Common myeloid progenitor, CD34-positive (primary cell): ENCODE measurements at regions not wholly inside any gene's neighbourhood (a gene's known extent, or its start where the extent isn't known, plus 50 kb on each side); places are given as distances from the start of the nearest gene placed in this dataset.

Source experiments
- CTCF ChIA-PET: fragments of 350-600 bp; sonication (Branson Sonifier 250); formaldehyde crosslinking; loops from one replicate; lab custom pipeline; 2021; ENCODE audit warnings: antibody characterized with exemption; lab: Charles Lee
- POLR2A ChIA-PET: fragments of 350-600 bp; sonication (Branson Sonifier 250); formaldehyde crosslinking; loops from one replicate; lab custom pipeline; 2021; ENCODE audit warnings: antibody characterized with exemption; lab: Charles Lee
- DNase-seq, 3 donors: peaks; one replicate each; pipeline versions ENCODE4 v3.0.0 to v3.0.0-alpha.2; 2013
- H3K27ac ChIP-seq, 2 experiments: 1 replicate in 1 of 2; 2 replicates in 1 of 2; pipeline ENCODE4 v1.7.0; 2013; ENCODE audit warnings: inconsistent platforms in 2 of 2, low read length in 2 of 2, mild to moderate bottlenecking in 2 of 2, low read depth in 1 of 2, moderate library complexity in 1 of 2; ENCODE audit not compliant: severe bottlenecking in 2 of 2, insufficient read depth in 1 of 2, poor library complexity in 1 of 2
- H3K27me3 ChIP-seq, 5 experiments: replicated peaks in 2 of 5; 1 replicate in 3 of 5; 2 replicates in 2 of 5; pipeline versions ENCODE4 v1.6.1 to v1.7.0; 2013; ENCODE audit warnings: low read length in 4 of 5, mild to moderate bottlenecking in 2 of 5, moderate library complexity in 2 of 5, inconsistent platforms in 1 of 5; ENCODE audit not compliant: insufficient read depth in 5 of 5, control insufficient read depth in 4 of 5
- H3K36me3 ChIP-seq, 4 experiments: 1 replicate in 2 of 4; 2 replicates in 2 of 4; pipeline versions ENCODE4 v1.6.1 to v1.7.0; 2013; ENCODE audit warnings: low read length in 3 of 4, control low read depth in 1 of 4, mild to moderate bottlenecking in 1 of 4; ENCODE audit not compliant: control insufficient read depth in 4 of 4, insufficient read depth in 4 of 4
- H3K4me1 ChIP-seq, 4 experiments: 1 replicate in 3 of 4; 2 replicates in 1 of 4; pipeline versions ENCODE4 v1.6.1 to v1.7.1; 2013; ENCODE audit warnings: low read length in 3 of 4, mild to moderate bottlenecking in 3 of 4, control low read depth in 1 of 4, inconsistent platforms in 1 of 4, moderate library complexity in 1 of 4; ENCODE audit not compliant: control insufficient read depth in 4 of 4, insufficient read depth in 4 of 4; ENCODE audit errors: control extremely low read depth in 1 of 4
- H3K4me3 ChIP-seq, 7 experiments: 1 replicate in 4 of 7; 2 replicates in 3 of 7; pipeline versions ENCODE4 v1.5.1 to v1.7.0; 2013; ENCODE audit warnings: mild to moderate bottlenecking in 7 of 7, low read length in 6 of 7, moderate library complexity in 6 of 7, inconsistent platforms in 2 of 7, low read depth in 2 of 7, control low read depth in 1 of 7; ENCODE audit not compliant: insufficient read depth in 4 of 7, control insufficient read depth in 1 of 7; ENCODE audit errors: extremely low read depth in 1 of 7
- H3K9me3 ChIP-seq, 5 experiments: 1 replicate in 4 of 5; 2 replicates in 1 of 5; pipeline versions ENCODE4 v1.6.1 to v1.7.1; 2013; ENCODE audit warnings: low read length in 4 of 5, mild to moderate bottlenecking in 2 of 5, inconsistent platforms in 1 of 5, low read depth in 1 of 5, moderate library complexity in 1 of 5; ENCODE audit not compliant: control insufficient read depth in 4 of 5, insufficient read depth in 2 of 5; ENCODE audit errors: control extremely low read depth in 1 of 5
- WGBS: methylation state at CpG from one replicate; pipeline ENCODE4 v1.1.5; 2013; ENCODE audit not compliant: insufficient coverage; 5-methylcytosine and 5-hydroxymethylcytosine counted together

DNA sequence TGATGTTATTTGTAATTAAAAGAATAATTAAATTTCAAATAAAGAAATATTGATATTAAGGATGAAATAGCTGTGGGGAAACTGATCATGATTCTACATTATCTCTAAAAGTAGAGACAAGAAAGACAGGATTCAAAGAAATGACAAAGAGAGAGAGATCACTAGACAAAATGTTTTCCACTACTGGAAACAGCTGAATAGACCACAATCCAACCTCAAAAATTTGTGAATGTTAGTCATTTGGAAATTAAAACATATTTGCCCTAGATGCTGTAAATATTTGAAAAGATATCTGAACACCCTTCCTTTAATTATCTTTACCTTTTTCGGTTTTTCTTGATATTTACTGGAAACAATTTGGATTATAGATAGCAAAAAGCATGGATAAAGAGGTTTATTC lies 414.9 kb downstream of the CENPC start:
- DNase-seq: no peak
- Histone ChIP-seq H3K9me3 (no peaks in the 10 kb centered on the region), H3K4me3 (no peak overlapping the region), H3K4me1 (no peaks in the 10 kb centered on the region), H3K27me3 (no peaks in the 10 kb centered on the region), H3K36me3 (no peaks in the 10 kb centered on the region), H3K27ac (no peak overlapping the region)
- ChIA-PET POLR2A (no interaction called here), CTCF (interaction anchor here (1.0 kb wide), 1 partner anchor 23 kb away, joined by 4 read pairs; no protein-coding TSS in a partner anchor)
- no CpG with 5 or more reads among the region's 1 CpG for WGBS

GRCh38 chr4:67126570-67126969 lies 418.7 kb downstream of the CENPC start:
- no peak overlapping the region for H3K27ac ChIP-seq
- ChIA-PET CTCF (no interaction called here), POLR2A (no interaction called here)
- no peaks in the 10 kb centered on the region for H3K9me3 ChIP-seq
- WGBS: 50% methylated on average over 1 of the region's 4 CpGs
- H3K36me3 ChIP-seq: no peaks in the 10 kb centered on the region
- H3K4me1 ChIP-seq: no peaks in the 10 kb centered on the region
- H3K27me3 ChIP-seq: no peaks in the 10 kb centered on the region
- no peak overlapping the region for H3K4me3 ChIP-seq
- no peak for DNase-seq

DNA sequence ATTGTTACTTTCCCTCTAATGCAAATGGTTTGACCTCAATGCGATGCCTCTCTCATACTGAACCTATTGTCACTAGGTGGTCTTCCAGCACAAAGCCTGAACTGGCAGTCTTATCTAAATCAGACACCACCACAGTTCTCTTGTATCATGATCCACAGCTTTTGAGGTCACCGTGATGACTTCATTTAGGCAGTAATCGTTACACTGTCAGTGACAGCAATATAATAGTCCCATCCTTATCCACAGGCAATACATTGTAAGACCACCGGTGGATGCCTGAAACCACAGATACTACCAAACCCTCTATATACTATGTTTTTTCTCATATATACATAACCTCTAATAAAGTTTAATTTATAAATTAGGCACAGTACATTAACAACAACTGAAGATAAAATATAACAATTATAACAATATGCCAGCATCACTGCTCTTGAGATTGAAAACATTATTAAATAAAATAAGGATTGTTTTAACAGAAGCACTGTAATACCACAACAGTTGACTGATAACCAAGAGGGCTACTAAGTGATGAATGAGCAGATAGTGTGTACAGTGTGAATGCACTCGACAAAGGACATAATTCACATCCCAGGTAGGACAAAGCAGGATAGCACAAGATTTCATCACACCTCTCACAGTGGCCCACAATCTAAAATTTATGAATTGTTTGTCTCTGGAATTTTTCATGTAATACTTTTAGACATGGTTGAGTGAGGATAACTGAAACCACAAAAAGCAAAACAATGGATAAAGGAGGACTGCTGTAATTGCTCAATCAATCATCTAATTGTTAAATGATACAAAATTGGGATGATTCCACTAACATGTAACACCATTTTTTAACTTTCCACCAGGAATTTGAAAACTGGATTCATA lies 419.4 kb downstream of the CENPC start:
- no peaks in the 10 kb centered on the region for H3K9me3 ChIP-seq
- H3K36me3 ChIP-seq: no peaks in the 10 kb centered on the region
- ChIA-PET CTCF (no interaction called here), POLR2A (no interaction called here)
- WGBS: 82% methylated on average over 3 of the region's 5 CpGs
- DNase-seq: no peak
- H3K27ac ChIP-seq: no peak overlapping the region
- no peaks in the 10 kb centered on the region for H3K4me1 ChIP-seq
- no peak overlapping the region for H3K4me3 ChIP-seq
- H3K27me3 ChIP-seq: no peaks in the 10 kb centered on the region

GRCh38 chr4:67124716-67125115 lies 420.6 kb downstream of the CENPC start:
- Histone ChIP-seq H3K9me3 (no peaks in the 10 kb centered on the region), H3K36me3 (no peaks in the 10 kb centered on the region), H3K27me3 (no peaks in the 10 kb centered on the region), H3K4me3 (no peak overlapping the region), H3K4me1 (no peaks in the 10 kb centered on the region), H3K27ac (no peak overlapping the region)
- no peak for DNase-seq
- ChIA-PET CTCF (interaction anchor here (1.0 kb wide), 1 partner anchor 207 kb away, joined by 3 read pairs; no protein-coding TSS in a partner anchor), POLR2A (no interaction called here)
- WGBS: 100% methylated on average over 2 of the region's 4 CpGs

- no peaks in the 10 kb centered on the region for H3K27me3 ChIP-seq
- no peak overlapping the region for H3K4me3 ChIP-seq
- CTCF ChIA-PET: interaction anchor here (0.8 kb wide), 1 partner anchor 18 kb away, joined by 4 read pairs; no protein-coding TSS in a partner anchor
- H3K27ac ChIP-seq: no peak overlapping the region
- POLR2A ChIA-PET: no interaction called here
- peak; percentile 3 to 17 (median 4) for DNase-seq
- H3K36me3 ChIP-seq: no peaks in the 10 kb centered on the region
- H3K4me1 ChIP-seq: no peaks in the 10 kb centered on the region
- H3K9me3 ChIP-seq: peaks cover 0 to 2% (median 0%) of the 10 kb centered on the region in 5 experiments
- WGBS: 15% methylated on average over 2 of the region's 3 CpGs
Observed at GRCh38 chr4:67122029-67122428, 423.3 kb downstream of the CENPC start.

- H3K4me1 ChIP-seq: no peaks in the 10 kb centered on the region
- H3K4me3 ChIP-seq: no peak overlapping the region
- no peak overlapping the region for H3K27ac ChIP-seq
- ChIA-PET POLR2A (no interaction called here), CTCF (interaction anchor here (0.6 kb wide), 1 partner anchor 281 kb away, joined by 3 read pairs; no protein-coding TSS in a partner anchor)
- no peaks in the 10 kb centered on the region for H3K36me3 ChIP-seq
- DNase-seq: no peak
- H3K27me3 ChIP-seq: no peaks in the 10 kb centered on the region
- WGBS: 100% methylated on average over 1 of the region's 1 CpG
- H3K9me3 ChIP-seq: peaks cover 0 to 2% (median 0%) of the 10 kb centered on the region in 5 experiments
Observed at GRCh38 chr4:67120369-67120768, 424.9 kb downstream of the CENPC start.

DNA sequence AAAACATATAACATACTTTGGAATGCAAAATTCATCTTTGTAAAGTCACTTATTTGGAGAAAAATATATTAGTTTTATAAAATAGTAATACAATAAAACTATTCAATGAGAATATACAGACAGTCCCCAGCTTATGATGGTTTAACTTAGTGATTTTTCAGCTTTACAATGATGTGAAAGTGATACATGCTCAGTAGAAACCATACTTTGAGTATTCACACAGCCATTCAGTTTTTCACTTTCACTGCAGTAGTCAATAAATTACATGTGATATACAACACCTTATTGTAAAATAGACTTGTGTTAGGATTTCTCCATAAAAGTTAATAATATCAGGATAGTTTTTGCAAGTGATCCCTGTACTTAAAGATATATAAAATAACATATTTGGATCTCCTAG lies 436.0 kb downstream of the CENPC start:
- no peak overlapping the region for H3K4me3 ChIP-seq
- H3K27me3 ChIP-seq: peaks cover 0 to 2% (median 0%) of the 10 kb centered on the region in 5 experiments
- ChIA-PET CTCF (interaction anchor here (0.7 kb wide), 1 partner anchor 39 kb away, joined by 3 read pairs; no protein-coding TSS in a partner anchor), POLR2A (no interaction called here)
- no peaks in the 10 kb centered on the region for H3K4me1 ChIP-seq
- no peak for DNase-seq
- H3K9me3 ChIP-seq: peaks cover 0 to 1% (median 0%) of the 10 kb centered on the region in 5 experiments
- no peak overlapping the region for H3K27ac ChIP-seq
- H3K36me3 ChIP-seq: no peaks in the 10 kb centered on the region
